GM12878 (cell line): ENCODE measurements at regions not wholly inside any gene's neighbourhood (a gene's known extent, or its start where the extent isn't known, plus 50 kb on each side); places are given as distances from the start of the nearest gene placed in this dataset.

Experiments used
- ATAC-seq: fragments of 200-7000 bp; cut with Tn5 transposase; 3 replicates; pipeline ENCODE4 v1.9.1; 2020; ENCODE audit warnings: mild to moderate bottlenecking, moderate library complexity
- BruUV-seq: library from RNA; stranded (reverse); fragments of 400-500 nt; replicated peaks from 2 replicates; lab custom pipeline; 2021; lab: Mats Ljungman, UMichigan
- CTCF ChIA-PET: fragments of 300-600 bp; sonication (Branson Sonifier 250); formaldehyde crosslinking; extraction: SDS; loops from one replicate; lab custom pipeline; 2021; ENCODE audit warnings: inconsistent platforms; lab: Yijun Ruan, JAX
- POLR2A ChIA-PET: fragments of 350-600 bp; formaldehyde crosslinking; extraction: SDS; loops from one replicate; lab custom pipeline; 2021; ENCODE audit warnings: inconsistent platforms; lab: Charles Lee
- RAD21 ChIA-PET: fragments of 300-600 bp; sonication (Branson Sonifier 250); formaldehyde crosslinking; loops from one replicate; lab custom pipeline; 2023; ENCODE audit warnings: antibody characterized with exemption; ENCODE audit not compliant: unreplicated experiment; lab: Charles Lee
- SMC1A ChIA-PET: fragments of 300-600 bp; sonication (Branson Sonifier 250); formaldehyde crosslinking; loops from one replicate; lab custom pipeline; 2023; ENCODE audit not compliant: unreplicated experiment, uncharacterized antibody; lab: Charles Lee
- DNase-seq: peaks from one replicate; pipeline ENCODE4 v3.0.0-alpha.2; 2011; ENCODE audit warnings: low read depth, low spot score
- FAIRE-seq: peaks from 3 replicates; lab custom pipeline; 2011; peaks lifted over from hg19 to GRCh38; lab: Jason Lieb, UNC
- H2AFZ ChIP-seq: 2 replicates; pipeline ENCODE4 v1.6.0; 2011; ENCODE audit warnings: low read depth, low read length, control low read depth; ENCODE audit not compliant: control insufficient read depth
- H3K27ac ChIP-seq: 2 replicates; pipeline ENCODE4 v1.5.1; 2011; ENCODE audit warnings: control low read depth; ENCODE audit not compliant: control insufficient read depth, insufficient read depth
- H3K27me3 ChIP-seq, 2 experiments: replicated peaks in 1 of 2; 2 replicates each; pipeline versions ENCODE4 v1.6.0 to v1.6.1; 2011; ENCODE audit warnings: low read length in 1 of 2; ENCODE audit not compliant: control insufficient read depth in 2 of 2, insufficient read depth in 2 of 2
- H3K36me3 ChIP-seq, 2 experiments: 2 replicates each; pipeline ENCODE4 v1.5.1; 2011; ENCODE audit warnings: low read length in 1 of 2; ENCODE audit not compliant: control insufficient read depth in 2 of 2, insufficient read depth in 2 of 2
- H3K4me1 ChIP-seq: 2 replicates; pipeline ENCODE4 v1.6.1; 2011; ENCODE audit warnings: mild to moderate bottlenecking, low read length, moderate library complexity, mixed read lengths; ENCODE audit not compliant: control insufficient read depth, insufficient read depth
- H3K4me2 ChIP-seq: 2 replicates; pipeline ENCODE4 v1.6.0; 2011; ENCODE audit warnings: control low read depth; ENCODE audit not compliant: control insufficient read depth, insufficient read depth
- H3K4me3 ChIP-seq: fragments of 200-600 bp; sonication (generic); 2 replicates; pipeline ENCODE4 v1.5.1; 2016
- H3K79me2 ChIP-seq: 2 replicates; pipeline ENCODE4 v1.6.0; 2011; ENCODE audit warnings: low read length; ENCODE audit not compliant: control insufficient read depth, insufficient read depth
- H3K9ac ChIP-seq: 2 replicates; pipeline ENCODE4 v1.8.0; 2011; ENCODE audit warnings: low read length, control low read depth, mixed read lengths; ENCODE audit not compliant: control insufficient read depth, insufficient read depth
- H3K9me3 ChIP-seq: replicated peaks from 3 replicates; pipeline ENCODE4 v1.5.1; 2011; ENCODE audit warnings: mild to moderate bottlenecking, low read length; ENCODE audit not compliant: control insufficient read depth, insufficient read depth
- H4K20me1 ChIP-seq: 2 replicates; pipeline ENCODE4 v1.6.0; 2011; ENCODE audit not compliant: control insufficient read depth, insufficient read depth
- BCL11A ChIP-seq: IDR thresholded peaks from 2 replicates; pipeline ENCODE4 v1.6.1; 2011; ENCODE audit warnings: low read depth, low read length
- BRCA1 ChIP-seq: IDR thresholded peaks from 2 replicates; pipeline ENCODE4 v1.6.1; 2011; ENCODE audit warnings: low read depth, low read length, improper control_type of control experiment
- CBX3 ChIP-seq: fragments of 200-600 bp; sonication (generic); IDR thresholded peaks from 2 replicates; pipeline ENCODE4 v1.6.1; 2016; ENCODE audit warnings: low read depth, borderline replicate concordance
- CHD2 ChIP-seq: IDR thresholded peaks from 2 replicates; pipeline ENCODE4 v1.6.1; 2011; ENCODE audit warnings: low read depth, low read length, improper control_type of control experiment, borderline replicate concordance
- DPF2 ChIP-seq: fragments of 450-650 bp; IDR thresholded peaks from 2 replicates; pipeline ENCODE4 v1.6.1; 2017; ENCODE audit warnings: mild to moderate bottlenecking
- EGR1 ChIP-seq, 2 experiments: IDR thresholded peaks; 1 replicate in 1 of 2; 2 replicates in 1 of 2; pipeline ENCODE4 v1.6.1; 2011 to 2012; ENCODE audit warnings: low read depth in 2 of 2, low read length in 2 of 2, borderline replicate concordance in 1 of 2, mild to moderate bottlenecking in 1 of 2, moderate library complexity in 1 of 2
- FOXM1 ChIP-seq: IDR thresholded peaks from 2 replicates; pipeline ENCODE4 v1.6.1; 2012; ENCODE audit warnings: low read depth, mild to moderate bottlenecking, inconsistent platforms, low read length, moderate library complexity
- NFXL1 ChIP-seq: fragments of 450-650 bp; IDR thresholded peaks from 2 replicates; pipeline ENCODE4 v1.6.1; 2017; ENCODE audit warnings: antibody characterized with exemption, mild to moderate bottlenecking, borderline replicate concordance
- SREBF1 ChIP-seq: IDR thresholded peaks from 2 replicates; pipeline ENCODE4 v1.6.1; 2012; ENCODE audit warnings: mild to moderate bottlenecking, low read length
- STAT3 ChIP-seq: IDR thresholded peaks from 2 replicates; pipeline ENCODE4 v1.6.1; 2011; ENCODE audit warnings: low read depth, low read length, improper control_type of control experiment
- TARDBP ChIP-seq: IDR thresholded peaks from 2 replicates; pipeline ENCODE4 v1.6.1; 2016; ENCODE audit warnings: borderline replicate concordance
- TCF12 ChIP-seq: IDR thresholded peaks from 2 replicates; pipeline ENCODE4 v1.6.1; 2011; ENCODE audit warnings: low read depth, mild to moderate bottlenecking, low read length
- ZNF24 ChIP-seq: fragments of 450-650 bp; IDR thresholded peaks from 2 replicates; pipeline ENCODE4 v1.6.1; 2017; ENCODE audit warnings: antibody characterized with exemption, mild to moderate bottlenecking
- in situ Hi-C: fragments of 300-500 bp; cut with MboI; formaldehyde crosslinking; loops from 9 replicates; pipeline ENCODE4 v1.14.3; 2018; ENCODE audit warnings: mixed read lengths
- intact Hi-C: fragments of 100-400 bp; cut with micrococcal nuclease; formaldehyde crosslinking; loops from one replicate; pipeline ENCODE4 v1.14.2; 2022; ENCODE audit not compliant: unreplicated experiment
- TF ChIP-seq, protein P1 (sequence below): IDR thresholded peaks from 2 replicates; pipeline ENCODE4 v1.6.1; 2011; ENCODE audit warnings: low read depth, mild to moderate bottlenecking, low read length, moderate library complexity, borderline replicate concordance; ENCODE audit errors: extremely low read depth
- TF ChIP-seq, protein P2 (sequence below): fragments of 450-650 bp; IDR thresholded peaks from 2 replicates; pipeline ENCODE4 v1.6.1; 2018; ENCODE audit warnings: borderline replicate concordance, mild to moderate bottlenecking; ENCODE audit not compliant: partially characterized antibody
- TF ChIP-seq, protein P3 (sequence below): fragments of 450-650 bp; formaldehyde crosslinking; IDR thresholded peaks from 2 replicates; pipeline ENCODE4 v1.4.0; 2022; ENCODE audit warnings: mild to moderate bottlenecking, moderate library complexity

DNA sequence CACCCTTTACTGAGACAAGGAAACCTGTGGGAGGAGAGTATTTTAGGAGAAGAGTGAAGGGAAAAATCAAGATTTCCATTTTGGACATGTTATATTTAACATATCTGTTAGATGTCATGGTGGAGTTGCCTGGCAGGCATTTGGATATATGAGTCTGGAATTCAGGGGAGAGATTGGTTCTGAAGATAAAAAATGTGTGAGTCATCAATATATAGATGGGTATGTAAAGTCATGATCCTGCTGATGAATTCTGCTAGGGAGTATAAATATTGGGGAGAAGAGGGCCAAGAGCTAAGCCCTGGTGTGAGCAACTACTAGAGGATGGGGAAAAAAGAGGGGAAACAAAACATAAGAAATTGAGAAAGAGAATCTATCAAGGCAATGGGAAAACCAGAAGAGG, 151.3 kb upstream of the SOX9 start:
- DNase-seq (no peak), ATAC-seq (no peak), FAIRE-seq (no peak)
- H3K79me2 ChIP-seq: no peaks in the 10 kb centered on the region
- ChIA-PET CTCF (interaction anchor here (0.5 kb wide), 1 partner anchor 14 kb away, joined by 3 read pairs; no protein-coding TSS in a partner anchor), RAD21 (no interaction called here), POLR2A (no interaction called here), SMC1A (interaction anchor here (1.2 kb wide), 1 partner anchor 152 kb away, joined by 3 read pairs; no protein-coding TSS in a partner anchor)
- no peaks in the 10 kb centered on the region for H3K9me3 ChIP-seq
- in situ Hi-C loops (no loop called here), intact Hi-C loops (no loop called here)
- BruUV-seq: no TSS peak
- H3K36me3 ChIP-seq: no peaks in the 10 kb centered on the region
- H3K27me3 ChIP-seq: no peaks in the 10 kb centered on the region
- no peaks in the 10 kb centered on the region for H4K20me1 ChIP-seq
- no peak overlapping the region for H2AFZ ChIP-seq
- H3K9ac ChIP-seq: no peak overlapping the region
- no peak overlapping the region for H3K27ac ChIP-seq
- no peak overlapping the region for H3K4me3 ChIP-seq
- no peaks in the 10 kb centered on the region for H3K4me1 ChIP-seq
- H3K4me2 ChIP-seq: no peak overlapping the region
- TF ChIP-seq, protein P1, sequence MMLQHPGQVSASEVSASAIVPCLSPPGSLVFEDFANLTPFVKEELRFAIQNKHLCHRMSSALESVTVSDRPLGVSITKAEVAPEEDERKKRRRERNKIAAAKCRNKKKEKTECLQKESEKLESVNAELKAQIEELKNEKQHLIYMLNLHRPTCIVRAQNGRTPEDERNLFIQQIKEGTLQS: no peak
- no peak for TF ChIP-seq BCL11A
- TF ChIP-seq CHD2: no peak
- TF ChIP-seq, protein P2, sequence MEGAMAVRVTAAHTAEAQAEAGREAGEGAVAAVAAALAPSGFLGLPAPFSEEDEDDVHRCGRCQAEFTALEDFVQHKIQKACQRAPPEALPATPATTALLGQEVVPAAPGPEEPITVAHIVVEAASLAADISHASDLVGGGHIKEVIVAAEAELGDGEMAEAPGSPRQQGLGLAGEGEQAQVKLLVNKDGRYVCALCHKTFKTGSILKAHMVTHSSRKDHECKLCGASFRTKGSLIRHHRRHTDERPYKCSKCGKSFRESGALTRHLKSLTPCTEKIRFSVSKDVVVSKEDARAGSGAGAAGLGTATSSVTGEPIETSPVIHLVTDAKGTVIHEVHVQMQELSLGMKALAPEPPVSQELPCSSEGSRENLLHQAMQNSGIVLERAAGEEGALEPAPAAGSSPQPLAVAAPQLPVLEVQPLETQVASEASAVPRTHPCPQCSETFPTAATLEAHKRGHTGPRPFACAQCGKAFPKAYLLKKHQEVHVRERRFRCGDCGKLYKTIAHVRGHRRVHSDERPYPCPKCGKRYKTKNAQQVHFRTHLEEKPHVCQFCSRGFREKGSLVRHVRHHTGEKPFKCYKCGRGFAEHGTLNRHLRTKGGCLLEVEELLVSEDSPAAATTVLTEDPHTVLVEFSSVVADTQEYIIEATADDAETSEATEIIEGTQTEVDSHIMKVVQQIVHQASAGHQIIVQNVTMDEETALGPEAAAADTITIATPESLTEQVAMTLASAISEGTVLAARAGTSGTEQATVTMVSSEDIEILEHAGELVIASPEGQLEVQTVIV: no peak
- TF ChIP-seq TCF12: no peak
- no peak for TF ChIP-seq DPF2
- TF ChIP-seq FOXM1: no peak
- no peak for TF ChIP-seq ZNF24
- TF ChIP-seq SREBF1: no peak
- no peak for TF ChIP-seq CBX3
- no peak for TF ChIP-seq BRCA1
- TF ChIP-seq TARDBP: no peak
- TF ChIP-seq, protein P3, sequence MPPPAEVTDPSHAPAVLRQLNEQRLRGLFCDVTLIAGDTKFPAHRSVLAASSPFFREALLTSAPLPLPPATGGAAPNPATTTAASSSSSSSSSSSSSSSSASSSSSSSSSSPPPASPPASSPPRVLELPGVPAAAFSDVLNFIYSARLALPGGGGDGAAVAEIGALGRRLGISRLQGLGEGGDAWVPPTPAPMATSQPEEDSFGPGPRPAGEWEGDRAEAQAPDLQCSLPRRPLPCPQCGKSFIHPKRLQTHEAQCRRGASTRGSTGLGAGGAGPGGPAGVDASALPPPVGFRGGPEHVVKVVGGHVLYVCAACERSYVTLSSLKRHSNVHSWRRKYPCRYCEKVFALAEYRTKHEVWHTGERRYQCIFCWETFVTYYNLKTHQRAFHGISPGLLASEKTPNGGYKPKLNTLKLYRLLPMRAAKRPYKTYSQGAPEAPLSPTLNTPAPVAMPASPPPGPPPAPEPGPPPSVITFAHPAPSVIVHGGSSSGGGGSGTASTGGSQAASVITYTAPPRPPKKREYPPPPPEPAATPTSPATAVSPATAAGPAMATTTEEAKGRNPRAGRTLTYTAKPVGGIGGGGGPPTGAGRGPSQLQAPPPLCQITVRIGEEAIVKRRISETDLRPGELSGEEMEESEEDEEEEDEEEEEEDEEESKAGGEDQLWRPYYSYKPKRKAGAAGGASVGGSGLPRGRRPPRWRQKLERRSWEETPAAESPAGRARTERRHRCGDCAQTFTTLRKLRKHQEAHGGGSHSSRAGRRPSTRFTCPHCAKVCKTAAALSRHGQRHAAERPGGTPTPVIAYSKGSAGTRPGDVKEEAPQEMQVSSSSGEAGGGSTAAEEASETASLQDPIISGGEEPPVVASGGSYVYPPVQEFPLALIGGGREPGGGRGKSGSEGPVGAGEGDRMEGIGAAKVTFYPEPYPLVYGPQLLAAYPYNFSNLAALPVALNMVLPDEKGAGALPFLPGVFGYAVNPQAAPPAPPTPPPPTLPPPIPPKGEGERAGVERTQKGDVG (CRISPR knock-in tag): no peak
- TF ChIP-seq EGR1 (IDR thresholded peaks at IDR 0.05; ENCODE audit: borderline replicate concordance in 1 of 2, low read depth in 2 of 2, low read length in 2 of 2): no peak
- no peak for TF ChIP-seq STAT3
- no peak for TF ChIP-seq NFXL1
